M059J (cell line): ENCODE measurements at regions not wholly inside any gene's neighbourhood (a gene's known extent, or its start where the extent isn't known, plus 50 kb on each side); places are given as distances from the start of the nearest gene placed in this dataset.
"Not testable (repeated sequence)": the region's sequence is repeated elsewhere in the genome, so short reads cannot be mapped to it uniquely, and the experiment has no call there.

ENCODE experiments used
- DNase-seq: peaks from one replicate; pipeline ENCODE4 v3.0.0-alpha.2; 2012; ENCODE audit warnings: low read depth

DNA sequence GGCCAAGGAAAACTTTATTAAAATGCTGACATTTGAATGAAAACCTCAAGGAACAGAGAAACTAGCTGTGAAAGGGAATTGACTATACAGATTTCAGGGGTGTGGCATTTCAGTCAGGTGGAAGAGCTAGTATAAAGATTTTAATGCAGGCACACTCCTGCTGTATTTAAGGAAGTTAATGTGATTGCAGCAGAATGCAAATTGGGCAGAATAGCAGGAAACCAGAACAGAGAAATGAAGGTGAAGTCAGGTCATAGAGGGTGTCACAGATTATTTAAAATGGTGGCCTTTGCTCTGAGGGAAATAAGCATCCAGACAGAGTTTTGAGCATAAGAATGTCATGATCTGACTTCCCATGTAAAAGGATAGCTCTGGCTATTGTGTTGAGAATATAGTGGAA is 898.1 kb upstream of the WWC1 start:
- no peak for DNase-seq

DNA sequence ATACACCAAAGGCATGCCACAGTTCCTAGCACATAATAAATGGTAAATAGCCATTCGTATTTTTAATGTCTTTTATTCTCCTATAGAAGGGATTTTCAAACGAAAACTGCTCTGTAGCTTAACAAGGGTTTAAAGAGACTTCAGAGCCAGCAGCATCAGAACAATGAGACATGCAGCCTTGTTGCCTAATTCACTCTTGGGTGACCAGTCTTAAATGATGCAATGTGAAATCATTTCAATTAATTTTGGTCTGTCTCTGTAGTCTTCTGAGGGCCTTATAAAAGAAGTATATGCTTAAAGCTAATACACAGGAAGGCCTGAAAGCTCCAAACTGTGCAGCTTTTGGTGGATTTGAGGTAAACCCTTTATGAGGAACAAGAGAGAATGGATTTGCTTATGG is 888.8 kb upstream of the WWC1 start:
- no peak for DNase-seq

DNA sequence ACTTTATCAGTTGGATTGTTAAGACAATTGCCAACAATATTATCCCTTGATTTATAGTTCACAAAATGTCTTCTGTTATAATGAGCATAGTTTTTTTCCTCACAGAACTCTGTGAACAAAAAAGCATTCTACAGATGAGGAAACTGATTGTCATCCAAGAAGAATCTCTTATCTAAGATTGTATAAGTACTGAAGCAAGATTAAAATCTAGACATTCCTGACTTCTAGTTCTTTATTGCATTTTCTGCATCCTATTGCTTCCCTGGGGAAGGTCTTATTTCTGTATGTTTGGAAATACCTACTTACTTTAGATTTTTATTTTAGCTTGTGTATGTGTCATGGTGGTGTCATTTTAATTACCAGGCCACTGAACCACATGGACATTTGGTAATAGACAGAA is 884.9 kb upstream of the WWC1 start:
- DNase-seq, result no peak

DNA sequence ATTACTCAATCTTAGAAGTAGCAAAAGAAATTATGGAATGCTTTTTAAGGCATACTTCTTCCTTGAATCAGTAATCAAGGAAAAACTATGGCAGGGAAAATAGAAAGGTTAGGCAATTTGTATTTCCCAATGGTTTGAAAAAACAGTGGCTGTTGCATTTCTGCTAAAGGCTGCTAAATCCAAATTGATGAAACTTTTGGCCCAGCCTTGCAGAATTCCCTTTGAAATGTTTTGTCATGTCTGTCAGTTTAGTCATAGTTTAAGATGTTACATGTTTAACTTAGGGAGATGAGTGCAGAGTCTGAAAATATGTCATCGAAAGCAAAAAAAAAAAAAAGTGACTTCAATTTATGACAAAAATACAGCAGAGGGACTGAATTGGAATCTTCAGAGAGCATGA is 878.9 kb upstream of the WWC1 start:
- DNase-seq, result no peak

DNA sequence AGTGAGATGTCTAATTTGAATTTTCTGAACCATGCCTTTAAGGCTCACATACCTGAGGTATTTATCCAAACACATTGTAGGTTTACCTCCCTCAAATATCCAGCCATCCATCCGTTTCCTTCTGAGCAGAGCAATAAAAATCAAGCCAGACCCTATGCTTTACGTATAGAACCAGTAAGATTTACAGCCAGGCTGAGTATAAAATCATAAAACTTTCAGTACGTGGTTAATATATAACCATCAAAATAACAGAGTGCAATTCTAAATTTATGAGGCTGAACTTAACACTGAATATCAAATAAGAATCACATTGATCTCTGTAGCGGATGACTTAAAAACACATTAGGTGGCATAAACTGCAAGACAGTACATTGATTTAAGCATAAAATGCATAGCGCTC is 877.9 kb upstream of the WWC1 start:
- DNase-seq, result no peak

DNA sequence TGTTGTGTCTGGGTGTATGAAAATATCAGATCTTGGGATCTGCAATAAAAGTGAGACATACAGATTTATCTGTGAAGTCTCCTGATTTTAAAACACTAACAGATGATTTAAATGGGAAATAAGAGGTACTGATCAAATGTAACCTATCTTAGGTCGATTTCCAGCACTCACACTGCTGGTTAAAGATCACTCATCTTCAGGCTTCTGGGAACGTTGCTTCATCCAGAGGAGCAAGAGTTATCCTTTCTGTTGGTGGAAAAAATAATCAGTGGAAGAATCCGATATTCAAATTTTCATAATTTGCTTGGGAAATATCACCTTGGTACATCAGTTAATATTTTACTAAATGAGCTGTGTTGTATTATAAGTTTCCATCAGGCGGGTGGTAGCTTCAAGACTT is 876.8 kb upstream of the WWC1 start:
- DNase-seq, result no peak

DNA sequence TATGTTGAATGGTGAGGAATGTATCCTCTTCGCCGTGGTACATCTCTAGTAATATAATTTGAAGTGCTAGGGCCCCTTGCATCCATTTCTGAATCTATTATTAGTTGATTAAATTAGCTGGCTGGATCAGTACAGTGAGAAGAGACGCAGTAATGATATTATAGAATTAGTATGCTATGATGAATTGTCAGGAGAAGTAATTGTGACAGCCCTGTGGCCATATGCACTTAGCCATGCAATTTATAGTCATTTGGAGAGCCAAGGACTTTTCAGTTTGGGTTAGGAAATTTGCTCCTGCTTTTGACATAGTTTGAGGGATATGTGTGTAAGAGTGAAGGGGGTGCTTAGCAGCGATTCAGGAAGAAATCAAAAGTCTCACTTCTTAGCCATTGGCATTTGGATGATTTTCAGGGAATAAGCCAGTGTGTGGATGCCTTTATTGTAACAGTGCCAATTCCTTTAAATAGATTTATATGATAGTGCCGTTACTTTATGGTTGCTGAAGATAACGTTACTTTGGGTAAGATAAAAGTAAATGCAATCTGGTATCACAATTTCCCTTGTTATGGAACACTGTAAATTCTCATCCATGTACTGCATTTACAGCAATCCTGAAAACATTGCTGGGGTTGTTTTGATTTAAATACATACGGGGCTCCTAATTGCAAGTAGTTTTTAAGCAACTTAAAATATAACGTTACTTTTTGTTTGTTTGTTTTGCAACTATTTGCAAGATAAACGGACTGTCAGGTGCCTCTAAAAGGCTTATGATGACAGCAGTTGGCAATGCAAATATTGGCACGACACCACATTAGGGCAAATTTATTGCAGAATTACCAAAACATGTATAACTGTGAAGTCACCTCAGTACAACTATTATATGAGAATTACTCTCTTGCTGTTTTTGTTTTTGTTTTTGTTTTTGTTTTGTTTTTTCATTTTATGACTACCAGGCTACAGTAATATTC is 875.4 kb upstream of the WWC1 start:
- DNase-seq, result no peak

DNA sequence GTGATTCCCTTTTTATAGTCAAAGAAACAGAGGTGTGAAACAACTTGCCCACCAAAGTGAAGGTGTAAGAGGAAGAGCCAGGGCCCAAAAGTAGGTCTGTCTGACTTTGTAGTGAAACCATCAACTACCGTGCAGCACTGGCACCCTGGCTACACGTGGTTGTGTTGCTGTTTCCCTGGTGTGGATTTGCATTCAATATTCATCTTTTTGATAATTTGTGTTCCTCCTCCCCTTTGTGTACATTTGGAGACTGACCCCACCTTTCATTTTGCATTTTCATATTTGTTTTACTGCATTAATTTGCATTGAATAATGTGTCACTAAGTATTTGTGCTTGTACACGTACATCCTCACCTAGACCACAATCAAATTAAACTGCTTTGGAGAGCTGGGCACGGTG is 873.8 kb upstream of the WWC1 start:
- no peak for DNase-seq

DNA sequence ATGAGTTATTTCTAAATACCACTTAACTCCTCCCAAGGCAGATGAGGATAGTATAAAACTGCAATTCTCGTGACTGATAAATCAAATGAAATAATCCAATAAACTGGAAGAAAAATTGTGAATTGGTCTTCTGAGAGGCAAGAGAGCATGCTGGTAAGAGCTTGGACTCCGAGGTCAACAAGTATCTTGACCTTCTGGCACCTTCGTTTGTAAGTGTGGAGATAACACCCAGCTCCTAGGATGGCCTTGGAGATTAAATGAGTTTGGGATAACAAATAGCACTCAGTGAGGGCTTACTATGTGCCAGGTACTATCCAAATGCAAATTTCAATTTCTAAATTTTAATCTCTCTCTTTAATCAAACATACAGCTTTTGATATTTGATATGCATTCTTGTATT is 866.3 kb upstream of the WWC1 start:
- DNase-seq, result no peak

DNA sequence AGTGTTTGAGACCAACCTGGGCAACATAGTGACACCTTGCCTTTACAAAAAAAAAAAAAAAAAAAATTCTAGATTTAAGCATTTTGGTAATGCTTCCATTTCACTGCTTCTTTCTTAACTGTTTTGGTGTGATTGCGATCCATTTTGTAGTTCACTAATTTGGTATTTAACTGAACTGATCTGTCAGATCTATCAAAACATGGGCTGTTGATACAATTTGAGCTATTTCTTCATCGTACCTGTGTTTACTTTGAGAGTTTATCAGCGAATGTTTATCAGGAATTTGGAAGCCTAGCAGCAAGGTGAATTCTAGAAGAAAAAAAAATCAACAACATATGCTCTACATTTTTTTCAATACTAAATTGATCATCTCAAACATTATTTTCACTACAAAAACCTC is 864.9 kb upstream of the WWC1 start:
- DNase-seq, result no peak

DNA sequence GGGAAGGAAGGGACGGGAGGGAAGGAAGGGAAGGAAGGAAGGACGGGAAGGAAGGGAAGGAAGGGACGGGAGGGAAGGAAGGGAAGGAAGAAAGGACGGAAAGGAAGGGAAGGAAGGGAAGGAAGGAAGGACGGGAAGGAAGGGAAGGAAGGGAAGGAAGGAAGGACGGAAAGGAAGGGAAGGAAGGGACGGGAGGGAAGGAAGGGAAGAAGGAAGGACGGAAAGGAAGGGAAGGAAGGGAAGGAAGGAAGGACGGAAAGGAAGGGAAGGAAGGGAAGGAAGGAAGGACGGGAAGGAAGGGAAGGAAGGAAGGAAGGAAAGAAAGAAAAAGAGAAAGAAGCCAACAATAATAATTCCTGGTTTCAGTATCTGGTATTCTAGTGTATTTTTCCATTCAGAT is 863.8 kb upstream of the WWC1 start:
- not testable (repeated sequence) for DNase-seq

DNA sequence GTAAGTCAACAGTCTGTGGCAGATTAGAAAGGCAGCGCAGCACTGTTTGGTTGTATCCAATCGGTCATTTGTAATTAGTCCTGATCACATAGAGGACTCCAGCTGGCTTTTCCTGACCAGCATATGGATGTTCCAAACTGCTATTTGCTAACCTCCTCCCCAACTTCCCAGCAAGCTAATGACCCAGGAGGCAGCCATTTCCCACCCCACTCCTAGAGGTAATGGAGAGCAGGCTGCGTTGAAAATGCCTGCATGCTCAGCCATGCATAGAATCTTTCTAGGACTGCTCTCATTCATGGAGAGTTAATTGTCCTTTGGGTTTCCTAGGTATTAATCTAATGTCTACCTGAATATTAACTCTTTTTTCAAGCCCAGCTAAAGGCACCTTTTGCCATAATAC is 850.6 kb upstream of the WWC1 start:
- DNase-seq, result no peak

DNA sequence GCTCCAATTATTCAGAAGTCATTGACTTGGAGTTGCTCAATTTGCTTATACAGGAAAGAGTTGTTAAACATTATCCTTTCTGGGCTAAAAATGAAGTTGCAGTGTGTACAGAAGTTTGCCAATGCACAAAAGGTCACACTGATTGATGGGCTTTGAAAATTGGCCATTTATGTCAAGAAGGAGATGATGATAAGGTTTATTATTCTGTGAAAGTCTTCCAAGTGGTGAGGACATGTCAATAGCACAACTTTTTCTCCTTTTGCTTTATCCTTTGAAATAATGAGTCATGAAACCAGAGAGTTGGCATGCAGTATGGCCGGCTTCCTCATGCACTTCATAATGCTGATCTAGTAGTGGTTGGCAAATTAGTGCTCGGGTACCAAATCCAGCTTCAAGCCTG is 848.5 kb upstream of the WWC1 start:
- DNase-seq, result peak; percentile 26

DNA sequence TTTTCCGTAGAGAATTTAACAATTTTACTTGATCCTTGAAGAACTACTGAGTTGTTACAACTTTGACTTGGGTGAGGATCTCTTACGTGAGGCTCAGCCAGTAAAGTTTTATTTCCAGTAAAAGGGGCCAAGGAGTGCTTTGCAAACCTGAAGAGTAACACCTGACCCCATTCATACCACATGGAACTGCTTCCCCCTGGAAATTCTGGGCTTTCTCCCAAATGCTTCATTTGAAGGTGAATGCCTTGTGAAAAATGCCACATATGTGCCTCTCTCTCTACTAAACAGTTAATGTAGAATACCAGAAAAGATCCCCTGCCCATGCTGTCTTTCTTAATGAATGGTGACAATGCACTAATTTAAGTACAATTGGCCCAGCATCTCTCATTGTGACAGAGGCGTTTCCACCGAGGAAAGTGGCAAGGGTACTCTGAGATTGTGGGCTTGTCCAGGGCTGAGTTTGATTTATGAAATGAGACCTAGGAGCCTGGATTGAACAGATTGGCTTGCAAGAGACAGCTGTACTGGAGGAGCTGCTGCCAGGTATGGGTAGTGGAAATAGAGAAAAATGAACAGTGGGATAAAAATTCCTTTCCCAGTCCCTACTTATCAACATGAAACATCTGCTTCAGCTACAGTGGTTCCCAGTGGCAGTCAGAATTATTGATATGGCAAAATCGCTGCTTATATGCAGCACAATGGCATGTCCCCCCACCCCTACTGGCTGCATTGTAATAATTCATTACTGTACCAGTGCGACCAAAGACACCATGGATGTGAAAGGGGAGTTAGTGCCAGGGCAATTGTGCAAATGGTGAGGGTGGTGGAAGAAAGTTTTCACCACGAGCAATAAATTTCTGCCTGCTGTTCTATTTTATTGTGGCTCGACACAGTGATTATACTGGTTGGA is 843.7 kb upstream of the WWC1 start:
- no peak for DNase-seq

DNA sequence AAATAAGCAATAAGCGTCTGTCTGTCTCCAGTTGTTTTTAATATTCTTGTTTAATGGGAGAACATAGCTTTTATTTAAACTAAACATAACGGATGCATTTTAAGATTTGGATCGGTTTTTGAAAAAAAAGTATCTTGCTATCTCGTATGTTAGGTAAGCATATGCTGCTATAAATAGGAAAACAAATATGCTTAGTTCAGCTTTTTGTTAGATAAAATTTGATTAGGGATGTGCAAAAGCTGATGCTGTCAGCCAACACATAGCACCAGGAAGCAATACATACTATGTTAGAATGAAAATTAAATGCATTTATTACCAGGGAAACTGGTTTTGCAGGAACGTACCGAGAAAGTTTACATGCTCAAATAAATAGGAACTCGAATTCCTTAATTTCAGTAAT is 843.1 kb upstream of the WWC1 start:
- no peak for DNase-seq

DNA sequence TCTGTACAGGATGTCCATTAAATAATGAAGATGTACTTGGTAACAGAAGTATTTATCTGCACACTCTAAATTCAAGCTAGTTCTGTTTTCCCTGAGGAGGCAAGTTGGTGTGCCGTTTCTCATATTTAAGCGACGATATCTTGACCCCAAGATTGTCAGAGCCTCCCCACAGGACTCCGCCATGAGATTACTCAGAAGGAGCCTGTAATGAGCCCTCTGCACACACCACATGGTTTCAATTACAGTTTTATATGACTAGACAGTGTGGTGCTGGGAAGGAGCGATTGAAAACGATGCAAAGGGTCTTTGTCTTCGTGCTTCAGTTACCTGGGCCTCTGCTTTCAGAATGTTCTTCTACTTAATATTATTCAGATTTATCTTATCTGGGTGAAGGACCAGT is 840.4 kb upstream of the WWC1 start:
- DNase-seq, result no peak

DNA sequence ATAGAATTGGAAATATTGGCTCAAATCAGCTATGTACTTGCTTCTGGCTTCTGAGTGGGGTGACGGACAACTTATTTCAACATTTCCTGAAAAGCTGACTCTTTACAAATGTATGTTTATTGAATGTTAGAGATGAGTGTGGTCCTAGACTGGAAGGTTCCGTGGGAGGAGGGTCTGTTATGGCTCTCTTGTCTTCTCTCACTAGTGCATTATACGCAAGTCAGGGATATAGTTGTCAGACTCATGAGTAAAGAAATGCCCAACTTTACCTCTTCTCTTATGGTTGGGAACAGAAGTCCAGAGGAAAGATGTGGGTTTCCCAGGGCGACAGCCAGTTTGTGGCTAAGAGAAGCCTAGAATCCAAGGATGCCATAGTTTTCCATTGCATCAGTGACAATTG is 839.3 kb upstream of the WWC1 start:
- no peak for DNase-seq

DNA sequence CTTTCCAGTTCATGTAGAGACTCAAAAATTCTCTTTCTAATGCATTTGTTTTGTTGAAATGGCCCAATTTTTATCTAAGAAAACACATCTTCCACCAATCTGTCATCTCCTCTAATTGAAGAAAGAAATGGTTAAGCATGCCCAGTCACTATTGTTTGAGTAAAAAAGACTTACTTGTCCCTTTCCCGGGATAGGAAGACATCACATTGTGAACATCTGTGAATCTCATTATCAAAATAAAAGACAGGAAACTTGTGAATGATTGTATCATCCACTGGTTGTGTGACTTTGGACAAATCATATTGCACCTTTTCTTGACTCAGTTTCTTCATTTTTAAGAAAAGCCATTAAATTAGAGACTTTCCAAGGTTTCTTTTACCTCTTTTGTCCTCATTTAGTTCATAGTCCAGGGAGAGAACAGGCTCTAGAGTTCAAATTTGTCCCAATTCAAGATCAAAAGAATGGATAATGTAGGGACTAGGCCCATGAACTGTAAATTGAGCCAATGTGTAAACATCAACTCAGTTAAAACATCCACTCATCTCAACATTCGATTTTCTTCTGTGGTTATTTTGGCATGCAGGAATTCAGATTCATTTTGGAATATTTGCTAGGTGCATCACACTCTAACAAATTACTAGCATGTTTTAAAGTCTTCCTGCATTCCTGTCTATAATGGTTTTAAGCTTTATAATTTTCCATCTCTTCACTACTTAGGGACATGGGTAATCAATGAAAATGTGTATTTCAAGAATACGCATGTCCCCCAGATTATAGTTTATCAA is 838.0 kb upstream of the WWC1 start:
- DNase-seq, result no peak

DNA sequence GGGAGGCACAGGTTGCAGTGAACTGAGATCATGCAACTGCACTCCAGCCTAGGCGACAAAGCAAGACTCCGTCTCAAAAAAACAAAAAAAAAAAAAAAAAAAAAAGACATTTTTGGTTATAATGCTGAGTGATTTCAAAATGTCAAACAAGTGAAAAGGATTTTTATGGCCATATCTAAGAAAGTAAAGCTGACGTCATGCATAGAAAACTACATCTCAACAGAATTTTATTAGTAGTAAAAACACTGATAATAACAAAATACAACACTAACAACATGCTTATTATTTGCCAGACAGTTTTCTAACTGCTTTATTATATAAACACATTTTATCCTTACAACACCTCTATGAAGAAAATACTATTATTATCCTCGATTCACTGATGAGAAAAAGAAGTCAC is 833.0 kb upstream of the WWC1 start:
- DNase-seq, result no peak

DNA sequence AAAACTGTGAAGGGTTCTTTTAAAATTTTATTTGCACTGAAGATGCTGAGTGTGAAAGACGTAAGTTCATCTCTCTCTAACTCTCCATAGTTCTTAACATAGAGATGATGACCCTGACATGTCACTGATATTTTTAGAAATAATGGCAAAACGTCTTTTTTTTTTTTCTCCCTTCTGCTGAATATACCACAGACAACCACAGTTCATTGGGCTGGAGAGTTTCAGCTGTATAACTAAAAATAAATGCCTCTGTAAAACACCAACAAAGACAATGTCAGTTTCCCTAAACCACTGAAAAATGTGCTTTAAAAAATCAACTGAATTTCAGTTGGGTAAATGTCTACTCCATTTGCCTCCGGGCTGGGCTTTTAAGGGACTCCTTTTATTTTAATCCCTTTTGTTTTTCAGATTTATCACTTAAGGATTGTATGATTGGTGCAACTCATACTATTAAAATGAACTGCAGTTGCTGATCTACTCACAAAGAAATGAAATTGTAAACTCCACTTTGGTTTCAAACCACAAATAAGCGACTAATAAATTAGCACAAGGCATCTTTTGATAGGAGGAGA is 830.9 kb upstream of the WWC1 start:
- DNase-seq, result peak; percentile 32

DNA sequence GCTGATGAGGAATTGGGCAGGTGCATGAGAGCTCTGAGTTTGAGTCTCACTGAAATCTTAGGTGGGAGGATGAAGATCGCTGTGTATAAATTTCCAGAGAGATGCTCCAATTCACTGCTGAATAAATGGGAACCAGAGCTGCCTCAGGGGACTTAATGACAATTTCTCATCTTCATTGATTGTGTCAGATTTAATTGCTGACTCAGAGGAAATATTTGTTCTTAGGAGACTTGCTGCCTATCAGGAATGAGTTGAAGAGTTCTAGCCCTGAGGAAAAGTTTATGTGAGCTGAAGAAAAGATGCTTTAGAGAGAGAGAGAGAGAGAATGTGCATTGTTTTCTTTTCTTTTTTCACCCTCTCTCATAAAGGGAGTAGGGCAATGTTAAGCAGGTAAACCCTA is 827.5 kb upstream of the WWC1 start:
- DNase-seq, result no peak

DNA sequence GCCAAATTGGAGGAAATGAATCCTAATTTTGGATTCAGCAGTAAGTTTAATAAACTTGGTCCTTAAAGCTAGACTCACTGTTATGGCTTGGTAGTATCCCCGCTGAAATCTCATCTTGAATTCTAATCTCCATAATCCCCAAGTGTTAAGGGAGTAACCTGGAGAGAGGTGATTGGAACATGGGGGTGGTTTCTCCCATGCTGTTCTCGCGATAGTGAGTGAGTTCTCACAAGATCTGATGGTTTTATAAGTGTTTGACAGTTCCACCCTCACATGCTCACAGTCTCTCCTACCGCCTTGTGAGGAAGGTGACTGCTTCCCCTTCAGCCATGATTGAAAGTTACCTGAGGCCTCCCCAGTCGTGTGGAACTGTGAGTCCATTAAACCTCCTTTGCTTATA is 824.5 kb upstream of the WWC1 start:
- no peak for DNase-seq
